ENCODE measurements at regions not wholly inside any gene's neighbourhood (a gene's known extent, or its start where the extent isn't known, plus 50 kb on each side); places are given as distances from the start of the nearest gene placed in this dataset.

DNA sequence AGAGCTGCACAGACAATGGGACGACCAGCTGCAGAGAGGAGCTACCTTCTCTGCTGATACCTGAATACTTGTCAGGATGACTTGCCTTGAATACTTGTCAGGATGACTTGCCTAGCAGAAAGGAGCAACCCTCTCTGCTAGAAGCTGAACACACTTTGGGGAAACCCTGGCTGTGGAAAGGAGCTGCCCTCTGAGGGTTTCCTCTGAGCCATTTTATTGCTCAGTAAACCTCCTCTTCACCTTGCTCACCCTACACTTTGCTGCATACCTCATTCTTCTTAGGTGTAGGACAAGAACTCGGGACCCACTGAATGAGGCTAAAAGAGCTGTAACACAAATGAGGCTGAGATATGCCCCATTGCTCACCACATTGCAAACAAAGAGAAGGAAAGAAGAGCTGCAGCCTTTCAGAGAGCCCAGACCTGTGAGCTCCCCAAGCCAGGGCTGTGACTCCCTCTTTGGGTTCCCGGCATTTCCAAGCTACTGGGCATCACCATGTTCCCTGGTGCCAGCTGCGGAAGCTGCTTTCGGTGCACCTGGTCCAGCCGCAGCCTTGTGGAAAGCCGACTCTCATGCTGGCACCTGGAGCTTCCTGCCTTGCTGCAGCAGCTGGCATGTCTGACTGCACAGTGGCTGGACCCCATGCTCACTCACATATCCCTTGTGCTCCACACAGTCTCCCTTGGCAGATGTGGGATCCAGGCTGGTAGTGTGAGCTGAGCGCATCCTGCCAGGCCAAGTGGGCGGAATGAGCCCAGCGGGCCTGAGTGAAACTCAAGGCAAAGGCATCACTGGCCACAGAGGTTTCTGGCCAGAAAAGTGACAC, 106.7 kb upstream of the AHI1 start:
- no peak overlapping the region for H2AFZ ChIP-seq (ENCODE audit: low read length)
- TF ChIP-seq, protein P1, sequence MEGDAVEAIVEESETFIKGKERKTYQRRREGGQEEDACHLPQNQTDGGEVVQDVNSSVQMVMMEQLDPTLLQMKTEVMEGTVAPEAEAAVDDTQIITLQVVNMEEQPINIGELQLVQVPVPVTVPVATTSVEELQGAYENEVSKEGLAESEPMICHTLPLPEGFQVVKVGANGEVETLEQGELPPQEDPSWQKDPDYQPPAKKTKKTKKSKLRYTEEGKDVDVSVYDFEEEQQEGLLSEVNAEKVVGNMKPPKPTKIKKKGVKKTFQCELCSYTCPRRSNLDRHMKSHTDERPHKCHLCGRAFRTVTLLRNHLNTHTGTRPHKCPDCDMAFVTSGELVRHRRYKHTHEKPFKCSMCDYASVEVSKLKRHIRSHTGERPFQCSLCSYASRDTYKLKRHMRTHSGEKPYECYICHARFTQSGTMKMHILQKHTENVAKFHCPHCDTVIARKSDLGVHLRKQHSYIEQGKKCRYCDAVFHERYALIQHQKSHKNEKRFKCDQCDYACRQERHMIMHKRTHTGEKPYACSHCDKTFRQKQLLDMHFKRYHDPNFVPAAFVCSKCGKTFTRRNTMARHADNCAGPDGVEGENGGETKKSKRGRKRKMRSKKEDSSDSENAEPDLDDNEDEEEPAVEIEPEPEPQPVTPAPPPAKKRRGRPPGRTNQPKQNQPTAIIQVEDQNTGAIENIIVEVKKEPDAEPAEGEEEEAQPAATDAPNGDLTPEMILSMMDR (conservative IDR thresholded peaks at IDR 0.05; ENCODE audit: low read depth, low read length), result no peak
- TF ChIP-seq EZH2 (IDR thresholded peaks at IDR 0.05; ENCODE audit: low read length, unreplicated experiment) (no peak), EZH2phosphoT487 (IDR thresholded peaks at IDR 0.05; ENCODE audit: borderline replicate concordance, low read length) (no peak)
- intact Hi-C loops (cut with micrococcal nuclease), result no loop called here
- H3K4me1 ChIP-seq (ENCODE audit: insufficient read depth, low read length), result no peaks in the 10 kb centered on the region
- ATAC-seq (no peak), DNase-seq (no peak)
- H3K27me3 ChIP-seq (ENCODE audit: low read length), result no peaks in the 10 kb centered on the region
- no peaks in the 10 kb centered on the region for H3K9me2 ChIP-seq (replicated peaks; ENCODE audit: low read length)
- no peaks in the 10 kb centered on the region for H4K20me1 ChIP-seq (ENCODE audit: low read length)
- H3K4me3 ChIP-seq (ENCODE audit: low read length), result no peak overlapping the region
- H3K4me2 ChIP-seq (ENCODE audit: low read length), result no peak overlapping the region
- no peaks in the 10 kb centered on the region for H3K79me2 ChIP-seq (ENCODE audit: low read length)
- POLR2A ChIA-PET (ENCODE audit: unreplicated experiment), result no interaction called here
- H3K9me3 ChIP-seq (ENCODE audit: low read length), result no peaks in the 10 kb centered on the region
- BruUV-seq (replicated peaks), result no TSS peak
- no peaks in the 10 kb centered on the region for H3K36me3 ChIP-seq (ENCODE audit: low read depth, low read length)
- CTCF ChIA-PET, result no interaction called here
- no peak overlapping the region for H3K27ac ChIP-seq (ENCODE audit: low read length)
- no peak overlapping the region for H3K9ac ChIP-seq (ENCODE audit: low read length)
- no peaks in the 10 kb centered on the region for H3F3A ChIP-seq (ENCODE audit: low read length, unreplicated experiment)

DNA sequence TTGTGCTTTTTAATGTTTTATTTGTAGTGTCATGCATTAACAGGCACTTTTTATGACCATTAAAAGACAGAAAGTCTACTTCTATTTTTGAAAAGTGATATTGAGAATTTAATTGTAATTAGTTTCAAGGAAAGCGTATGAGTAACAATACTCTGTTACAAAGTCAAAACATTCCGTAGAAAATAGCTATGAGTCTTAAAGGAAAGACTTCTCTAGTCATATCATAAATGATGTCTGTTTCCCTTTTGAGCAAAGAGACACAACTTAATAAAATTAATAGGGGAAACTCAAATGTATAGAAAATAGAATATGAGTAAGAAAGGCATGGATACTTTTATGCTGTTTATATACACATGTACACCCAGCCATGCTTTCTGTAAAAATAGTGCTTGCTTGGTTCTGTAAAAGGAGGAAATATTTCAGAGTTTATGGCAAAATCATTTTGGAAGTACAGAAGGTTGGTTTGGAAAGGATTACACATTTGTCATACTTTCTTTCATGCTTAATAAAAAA, 107.8 kb upstream of the AHI1 start:
- Histone ChIP-seq H3K9me2 (replicated peaks; ENCODE audit: low read length) (no peaks in the 10 kb centered on the region), H4K20me1 (ENCODE audit: low read length) (no peaks in the 10 kb centered on the region), H3F3A (ENCODE audit: low read length, unreplicated experiment) (no peaks in the 10 kb centered on the region), H3K27me3 (ENCODE audit: low read length) (no peaks in the 10 kb centered on the region), H3K4me2 (ENCODE audit: low read length) (no peak overlapping the region), H3K9me3 (ENCODE audit: low read length) (no peaks in the 10 kb centered on the region), H3K27ac (ENCODE audit: low read length) (no peak overlapping the region), H3K36me3 (ENCODE audit: low read depth, low read length) (no peaks in the 10 kb centered on the region), H3K9ac (ENCODE audit: low read length) (no peak overlapping the region), H3K4me1 (ENCODE audit: insufficient read depth, low read length) (no peaks in the 10 kb centered on the region), H2AFZ (ENCODE audit: low read length) (no peak overlapping the region), H3K4me3 (ENCODE audit: low read length) (no peak overlapping the region), H3K79me2 (ENCODE audit: low read length) (no peaks in the 10 kb centered on the region)
- ATAC-seq (no peak), DNase-seq (no peak)
- BruUV-seq (replicated peaks), result no TSS peak
- CTCF ChIA-PET, result no interaction called here
- POLR2A ChIA-PET (ENCODE audit: unreplicated experiment), result no interaction called here
- TF ChIP-seq EZH2phosphoT487 (IDR thresholded peaks at IDR 0.05; ENCODE audit: borderline replicate concordance, low read length) (no peak), EZH2 (IDR thresholded peaks at IDR 0.05; ENCODE audit: low read length, unreplicated experiment) (no peak)
- TF ChIP-seq, protein P1 (conservative IDR thresholded peaks at IDR 0.05; ENCODE audit: low read depth, low read length), result no peak
- intact Hi-C loops (cut with micrococcal nuclease), result no loop called here

DNA sequence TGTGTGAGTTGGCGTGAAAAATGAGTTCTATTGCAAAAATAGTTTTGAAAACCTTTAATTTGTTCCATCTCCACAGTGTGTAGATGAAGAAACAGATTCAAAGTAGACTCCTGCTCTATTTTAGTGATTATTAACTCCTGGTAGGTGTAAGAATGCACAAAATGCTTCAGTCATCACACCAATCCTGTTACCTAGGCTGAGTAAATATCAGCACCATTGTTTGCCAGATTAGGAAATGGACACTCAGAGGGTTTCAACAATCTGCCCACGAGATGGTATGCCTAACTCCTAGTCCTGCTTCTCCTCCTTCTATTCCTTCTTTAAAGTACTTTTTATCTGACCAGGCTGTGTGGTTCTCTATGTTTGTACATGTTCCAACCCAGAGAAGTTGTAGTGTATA, 108.9 kb upstream of the AHI1 start:
- Histone ChIP-seq H3K79me2 (ENCODE audit: low read length) (no peaks in the 10 kb centered on the region), H3K4me3 (ENCODE audit: low read length) (no peak overlapping the region), H3K9me3 (ENCODE audit: low read length) (no peaks in the 10 kb centered on the region), H3K4me2 (ENCODE audit: low read length) (no peak overlapping the region), H3K4me1 (ENCODE audit: insufficient read depth, low read length) (no peaks in the 10 kb centered on the region), H3K36me3 (ENCODE audit: low read depth, low read length) (no peaks in the 10 kb centered on the region), H2AFZ (ENCODE audit: low read length) (no peak overlapping the region), H3K9me2 (replicated peaks; ENCODE audit: low read length) (no peaks in the 10 kb centered on the region), H4K20me1 (ENCODE audit: low read length) (no peaks in the 10 kb centered on the region), H3K27ac (ENCODE audit: low read length) (no peak overlapping the region), H3K9ac (ENCODE audit: low read length) (no peak overlapping the region), H3K27me3 (ENCODE audit: low read length) (no peaks in the 10 kb centered on the region), H3F3A (ENCODE audit: low read length, unreplicated experiment) (no peaks in the 10 kb centered on the region)
- no TSS peak for BruUV-seq (replicated peaks)
- DNase-seq (no peak), ATAC-seq (no peak)
- POLR2A ChIA-PET (ENCODE audit: unreplicated experiment), result no interaction called here
- TF ChIP-seq EZH2phosphoT487 (IDR thresholded peaks at IDR 0.05; ENCODE audit: borderline replicate concordance, low read length) (no peak), EZH2 (IDR thresholded peaks at IDR 0.05; ENCODE audit: low read length, unreplicated experiment) (no peak)
- TF ChIP-seq, protein P1 (conservative IDR thresholded peaks at IDR 0.05; ENCODE audit: low read depth, low read length), result no peak
- intact Hi-C loops (cut with micrococcal nuclease), result no loop called here
- CTCF ChIA-PET, result no interaction called here
